ENCODE measurements at regions not wholly inside any gene's neighbourhood (a gene's known extent, or its start where the extent isn't known, plus 50 kb on each side); places are given as distances from the start of the nearest gene placed in this dataset.

DNA sequence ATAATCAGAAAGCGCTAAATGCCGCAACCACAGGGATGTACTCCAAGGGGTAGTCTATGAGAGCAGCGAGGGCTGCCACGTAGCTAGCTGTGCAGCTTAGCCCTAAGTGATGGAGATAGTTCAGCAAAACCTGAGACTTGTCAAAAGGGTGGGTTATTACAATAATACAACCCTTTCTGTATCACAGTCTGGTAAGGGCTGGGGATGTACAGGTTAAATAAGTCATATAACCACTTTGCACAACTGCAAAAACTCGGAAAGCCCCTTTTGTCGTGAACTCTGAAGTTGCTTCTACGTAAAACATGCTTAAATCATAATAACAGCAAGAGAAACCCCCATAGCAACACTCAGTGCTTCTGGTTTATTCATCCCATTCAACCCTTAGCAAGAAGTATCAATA is 598.8 kb downstream of the SUCLG1 start:
- Mint-ChIP-seq H3K4me1 (ENCODE audit: low read depth) (no peaks in the 10 kb centered on the region), H3K27ac (no peak overlapping the region), H3K36me3 (ENCODE audit: low read depth) (no peaks in the 10 kb centered on the region), H3K27me3 (peaks cover 2% of the 10 kb centered on the region), H3K9me3 (no peaks in the 10 kb centered on the region), H3K4me3 (no peak overlapping the region)
- ATAC-seq (no peak), DNase-seq (no peak)
- ChIA-PET POLR2A (no interaction called here), CTCF (no interaction called here)
- intact Hi-C loops (cut with micrococcal nuclease) = no loop called here
- TF ChIP-seq, protein P1, sequence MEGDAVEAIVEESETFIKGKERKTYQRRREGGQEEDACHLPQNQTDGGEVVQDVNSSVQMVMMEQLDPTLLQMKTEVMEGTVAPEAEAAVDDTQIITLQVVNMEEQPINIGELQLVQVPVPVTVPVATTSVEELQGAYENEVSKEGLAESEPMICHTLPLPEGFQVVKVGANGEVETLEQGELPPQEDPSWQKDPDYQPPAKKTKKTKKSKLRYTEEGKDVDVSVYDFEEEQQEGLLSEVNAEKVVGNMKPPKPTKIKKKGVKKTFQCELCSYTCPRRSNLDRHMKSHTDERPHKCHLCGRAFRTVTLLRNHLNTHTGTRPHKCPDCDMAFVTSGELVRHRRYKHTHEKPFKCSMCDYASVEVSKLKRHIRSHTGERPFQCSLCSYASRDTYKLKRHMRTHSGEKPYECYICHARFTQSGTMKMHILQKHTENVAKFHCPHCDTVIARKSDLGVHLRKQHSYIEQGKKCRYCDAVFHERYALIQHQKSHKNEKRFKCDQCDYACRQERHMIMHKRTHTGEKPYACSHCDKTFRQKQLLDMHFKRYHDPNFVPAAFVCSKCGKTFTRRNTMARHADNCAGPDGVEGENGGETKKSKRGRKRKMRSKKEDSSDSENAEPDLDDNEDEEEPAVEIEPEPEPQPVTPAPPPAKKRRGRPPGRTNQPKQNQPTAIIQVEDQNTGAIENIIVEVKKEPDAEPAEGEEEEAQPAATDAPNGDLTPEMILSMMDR (IDR thresholded peaks at IDR 0.05) = no peak

GRCh38 chr2:83859553-83859952 is 599.5 kb downstream of the SUCLG1 start:
- TF ChIP-seq, protein P1 (IDR thresholded peaks at IDR 0.05) = no peak
- ChIA-PET CTCF (no interaction called here), POLR2A (no interaction called here)
- DNase-seq = no peak
- peaks cover 2% of the 10 kb centered on the region for H3K27me3 Mint-ChIP-seq
- H3K4me3 Mint-ChIP-seq = no peak overlapping the region
- no peaks in the 10 kb centered on the region for H3K4me1 Mint-ChIP-seq (ENCODE audit: low read depth)
- intact Hi-C loops (cut with micrococcal nuclease) = no loop called here
- H3K27ac Mint-ChIP-seq = no peak overlapping the region
- no peaks in the 10 kb centered on the region for H3K36me3 Mint-ChIP-seq (ENCODE audit: low read depth)
- no peaks in the 10 kb centered on the region for H3K9me3 Mint-ChIP-seq
- ATAC-seq = no peak

DNA sequence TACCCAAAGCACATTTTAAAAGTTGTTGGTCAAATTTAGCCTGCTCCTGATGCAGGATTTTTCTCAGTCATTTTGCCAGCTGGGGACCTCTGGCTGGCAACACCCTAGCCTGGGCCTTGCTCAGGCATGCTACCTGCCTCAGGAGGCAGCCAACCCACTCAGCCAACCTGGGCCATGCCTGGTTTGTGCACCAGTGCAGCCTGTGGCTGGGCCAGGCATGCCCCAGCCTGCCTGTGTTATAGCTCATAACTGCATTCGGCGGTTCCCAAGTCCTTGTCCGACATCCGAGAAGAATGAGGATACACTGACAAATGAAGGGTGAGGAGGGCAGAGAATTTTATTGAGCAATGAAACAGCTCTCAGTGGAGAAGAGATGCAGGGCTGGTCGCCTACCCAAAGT is 608.0 kb downstream of the SUCLG1 start:
- TF ChIP-seq, protein P1 (IDR thresholded peaks at IDR 0.05) = no peak
- ChIA-PET POLR2A (no interaction called here), CTCF (no interaction called here)
- intact Hi-C loops (cut with micrococcal nuclease) = no loop called here
- Mint-ChIP-seq H3K4me1 (ENCODE audit: low read depth) (no peaks in the 10 kb centered on the region), H3K4me3 (no peak overlapping the region), H3K27me3 (no peaks in the 10 kb centered on the region), H3K9me3 (peaks cover 4% of the 10 kb centered on the region), H3K27ac (no peak overlapping the region), H3K36me3 (ENCODE audit: low read depth) (no peaks in the 10 kb centered on the region)
- no peak for DNase-seq
- ATAC-seq = no peak

DNA sequence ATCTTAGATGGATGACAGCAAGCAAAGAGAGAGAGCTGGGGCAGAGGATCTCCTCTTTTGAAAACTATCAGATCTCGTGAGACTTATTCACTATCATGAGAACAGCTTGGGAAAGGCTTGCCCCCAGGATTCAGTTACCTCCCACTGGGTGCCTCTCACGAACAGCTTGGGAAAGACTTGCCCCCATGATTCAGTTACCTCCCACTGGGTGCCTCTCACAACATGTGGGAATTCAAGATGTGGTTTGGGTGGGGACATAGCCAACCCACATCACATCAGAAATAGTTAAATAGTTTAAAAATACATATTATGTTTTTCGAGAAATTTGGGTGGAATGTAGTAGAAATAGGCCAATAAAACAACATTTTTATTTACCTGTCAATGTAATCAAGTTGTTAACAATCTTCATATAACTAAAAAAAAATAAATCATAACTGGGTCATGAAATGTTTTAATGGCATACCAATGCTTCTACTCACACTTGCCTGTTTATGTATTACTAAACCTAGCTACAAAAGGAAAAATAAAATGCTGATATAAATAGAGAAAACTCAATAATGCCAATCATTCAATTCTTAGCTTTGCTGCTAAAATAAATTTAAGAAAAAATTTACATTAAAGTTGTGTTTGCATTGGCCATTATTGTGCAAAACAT is 608.9 kb downstream of the SUCLG1 start:
- DNase-seq (no peak), ATAC-seq (no peak)
- no peak overlapping the region for H3K27ac Mint-ChIP-seq
- H3K4me1 Mint-ChIP-seq (ENCODE audit: low read depth) = no peaks in the 10 kb centered on the region
- TF ChIP-seq, protein P1 (IDR thresholded peaks at IDR 0.05) = no peak
- ChIA-PET POLR2A (no interaction called here), CTCF (no interaction called here)
- H3K4me3 Mint-ChIP-seq = no peak overlapping the region
- intact Hi-C loops (cut with micrococcal nuclease) = no loop called here
- H3K36me3 Mint-ChIP-seq (ENCODE audit: low read depth) = no peaks in the 10 kb centered on the region
- no peaks in the 10 kb centered on the region for H3K27me3 Mint-ChIP-seq
- peaks cover 4% of the 10 kb centered on the region for H3K9me3 Mint-ChIP-seq

- DNase-seq (no peak), ATAC-seq (no peak)
- Mint-ChIP-seq H3K9me3 (no peaks in the 10 kb centered on the region), H3K4me1 (ENCODE audit: low read depth) (no peaks in the 10 kb centered on the region), H3K4me3 (no peak overlapping the region), H3K36me3 (ENCODE audit: low read depth) (no peaks in the 10 kb centered on the region), H3K27ac (no peak overlapping the region), H3K27me3 (no peaks in the 10 kb centered on the region)
- POLR2A ChIA-PET = no interaction called here
- TF ChIP-seq, protein P1 (IDR thresholded peaks at IDR 0.05) = no peak
- CTCF ChIA-PET = no interaction called here
- intact Hi-C loops (cut with micrococcal nuclease) = no loop called here
Observed at GRCh38 chr2:83844490-83844889, 614.6 kb downstream of the SUCLG1 start.

Measured in activated CD8-positive, alpha-beta T cell treated with anti-CD3 and anti-CD28 coated beads for 36 hours (primary cell).